H9 (cell line): ENCODE measurements at regions not wholly inside any gene's neighbourhood (a gene's known extent, or its start where the extent isn't known, plus 50 kb on each side); places are given as distances from the start of the nearest gene placed in this dataset.
A peak's percentile ranks its signal among the peaks of the same experiment; 100 is the strongest.

Source experiments
- DNase-seq: peaks from one replicate; pipeline ENCODE4 v3.0.0-alpha.2; 2017
- H2AFZ ChIP-seq: one replicate; pipeline ENCODE4 v1.6.1; 2013; ENCODE audit warnings: mild to moderate bottlenecking, low read length, control low read depth, moderate library complexity
- H2AK5ac ChIP-seq: 2 replicates; pipeline ENCODE4 v1.6.1; 2013; ENCODE audit warnings: low read length, control low read depth, mixed read lengths; ENCODE audit not compliant: insufficient read length
- H2BK120ac ChIP-seq: one replicate; pipeline ENCODE4 v1.6.1; 2013; ENCODE audit warnings: low read depth, mild to moderate bottlenecking, low read length, control low read depth, inconsistent platforms; ENCODE audit not compliant: poor library complexity, severe bottlenecking
- H2BK12ac ChIP-seq: 2 replicates; pipeline ENCODE4 v1.6.1; 2013; ENCODE audit warnings: low read length, control low read depth, mixed read lengths, low read depth; ENCODE audit not compliant: insufficient read length
- H2BK15ac ChIP-seq: 2 replicates; pipeline ENCODE4 v1.6.1; 2013; ENCODE audit warnings: low read depth, low read length, control low read depth
- H2BK20ac ChIP-seq: one replicate; pipeline ENCODE4 v1.6.1; 2013; ENCODE audit warnings: low read depth, mild to moderate bottlenecking, low read length, control low read depth, inconsistent platforms; ENCODE audit not compliant: poor library complexity, severe bottlenecking
- H2BK5ac ChIP-seq: 2 replicates; pipeline ENCODE4 v1.6.1; 2013; ENCODE audit warnings: low read length, control low read depth, mixed read lengths; ENCODE audit not compliant: insufficient read length
- H3K14ac ChIP-seq: 2 replicates; pipeline ENCODE4 v1.6.1; 2013; ENCODE audit warnings: low read length, control low read depth; ENCODE audit not compliant: insufficient read depth
- H3K18ac ChIP-seq: 2 replicates; pipeline ENCODE4 v1.6.1; 2013; ENCODE audit warnings: low read depth, mild to moderate bottlenecking, mixed read lengths, low read length, control low read depth; ENCODE audit not compliant: insufficient read length
- H3K23ac ChIP-seq: 2 replicates; pipeline ENCODE4 v1.6.1; 2013; ENCODE audit warnings: low read length, control low read depth, mixed read lengths, low read depth; ENCODE audit not compliant: insufficient read length
- H3K23me2 ChIP-seq: 2 replicates; pipeline ENCODE4 v1.6.1; 2013; ENCODE audit warnings: low read depth, mild to moderate bottlenecking, mixed read lengths, low read length, control low read depth; ENCODE audit not compliant: insufficient read length, poor library complexity, severe bottlenecking
- H3K27ac ChIP-seq: 2 replicates; pipeline ENCODE4 v1.5.1; 2013; ENCODE audit warnings: low read length, control low read depth, mixed read lengths, low read depth; ENCODE audit not compliant: insufficient read length
- H3K27me3 ChIP-seq: 2 replicates; pipeline ENCODE4 v1.6.1; 2013; ENCODE audit warnings: low read length, control low read depth, inconsistent platforms; ENCODE audit not compliant: insufficient read depth
- H3K4ac ChIP-seq: 2 replicates; pipeline ENCODE4 v1.6.1; 2013; ENCODE audit warnings: low read depth, mild to moderate bottlenecking, control low read depth, inconsistent platforms, low read length, moderate library complexity
- H3K4me1 ChIP-seq: 2 replicates; pipeline ENCODE4 v1.6.1; 2013; ENCODE audit warnings: low read length, control low read depth, inconsistent platforms; ENCODE audit not compliant: insufficient read depth
- H3K4me2 ChIP-seq: 2 replicates; pipeline ENCODE4 v1.6.1; 2013; ENCODE audit warnings: low read length, control low read depth, mixed read lengths; ENCODE audit not compliant: insufficient read length, insufficient read depth
- H3K56ac ChIP-seq: 2 replicates; pipeline ENCODE4 v1.6.1; 2013; ENCODE audit warnings: low read depth, mild to moderate bottlenecking, mixed read lengths, low read length, control low read depth; ENCODE audit not compliant: insufficient read length
- H3K79me1 ChIP-seq: 2 replicates; pipeline ENCODE4 v1.6.1; 2013; ENCODE audit warnings: low read depth, mild to moderate bottlenecking, moderate library complexity, low read length, control low read depth, inconsistent platforms; ENCODE audit not compliant: insufficient read depth, poor library complexity, severe bottlenecking
- H3K79me2 ChIP-seq: 2 replicates; pipeline ENCODE4 v1.6.1; 2013; ENCODE audit warnings: low read length, control low read depth, inconsistent platforms; ENCODE audit not compliant: insufficient read depth
- H3K9ac ChIP-seq: 2 replicates; pipeline ENCODE4 v1.6.1; 2013; ENCODE audit warnings: low read length, control low read depth, mixed read lengths; ENCODE audit not compliant: insufficient read length; ENCODE audit errors: extremely low read depth
- H3K9me3 ChIP-seq: one replicate; pipeline ENCODE4 v1.6.1; 2013; ENCODE audit warnings: low read depth, low read length, inconsistent platforms; ENCODE audit not compliant: control insufficient read depth
- H3T11ph ChIP-seq: one replicate; pipeline ENCODE4 v1.6.1; 2013; ENCODE audit warnings: mild to moderate bottlenecking, low read length, control low read depth, inconsistent platforms
- H4K20me1 ChIP-seq: one replicate; pipeline ENCODE4 v1.6.1; 2013; ENCODE audit not compliant: control insufficient read depth, insufficient read length, insufficient read depth
- H4K5ac ChIP-seq: 2 replicates; pipeline ENCODE4 v1.6.1; 2013; ENCODE audit warnings: low read depth, mild to moderate bottlenecking, mixed read lengths, low read length, control low read depth; ENCODE audit not compliant: insufficient read length
- H4K8ac ChIP-seq: replicated peaks from 2 replicates; pipeline ENCODE4 v1.6.1; 2013; ENCODE audit warnings: low read length, control low read depth, mixed read lengths, low read depth; ENCODE audit not compliant: insufficient read length
- H4K91ac ChIP-seq: 2 replicates; pipeline ENCODE4 v1.6.1; 2013; ENCODE audit warnings: low read depth, mild to moderate bottlenecking, moderate library complexity, mixed read lengths, low read length, control low read depth; ENCODE audit not compliant: insufficient read length
- H3K27ac Mint-ChIP-seq, 3 experiments: 2 replicates in 2 of 3; 3 replicates in 1 of 3; pipeline ENCODE4 v1.8.0; 2020 to 2021; ENCODE audit warnings: mixed read lengths in 3 of 3, mild to moderate bottlenecking in 1 of 3, moderate library complexity in 1 of 3
- H3K27me3 Mint-ChIP-seq: 2 replicates; pipeline ENCODE4 v1.8.0; 2021; ENCODE audit warnings: low read depth, mild to moderate bottlenecking, moderate library complexity, mixed read lengths
- H3K36me3 Mint-ChIP-seq, 3 experiments: 2 replicates in 2 of 3; 3 replicates in 1 of 3; pipeline ENCODE4 v1.8.0; 2020 to 2021; ENCODE audit warnings: low read depth in 3 of 3, mixed read lengths in 3 of 3; ENCODE audit not compliant: insufficient read depth in 1 of 3
- H3K4me1 Mint-ChIP-seq, 2 experiments: 2 replicates each; pipeline ENCODE4 v1.8.0; 2020; ENCODE audit warnings: mixed read lengths in 2 of 2
- H3K4me3 Mint-ChIP-seq, 2 experiments: 2 replicates in 1 of 2; 3 replicates in 1 of 2; pipeline ENCODE4 v1.8.0; 2020 to 2021; ENCODE audit warnings: mild to moderate bottlenecking in 2 of 2, mixed read lengths in 2 of 2, moderate library complexity in 1 of 2
- H3K9me3 Mint-ChIP-seq, 2 experiments: 2 replicates in 1 of 2; 3 replicates in 1 of 2; pipeline ENCODE4 v1.8.0; 2020; ENCODE audit warnings: mild to moderate bottlenecking in 2 of 2, mixed read lengths in 2 of 2, moderate library complexity in 1 of 2
- WGBS: extraction: QIAGEN DNeasy Blood & Tissue Kit; methylation state at CpG from one replicate; pipeline ENCODE4 v1.1.7; 2013; ENCODE audit warnings: missing lambda C conversion rate, low lambda C conversion rate, mixed read lengths; ENCODE audit not compliant: insufficient read length; ENCODE audit errors: extremely low coverage; 5-methylcytosine and 5-hydroxymethylcytosine counted together
- TF ChIP-seq, protein P1 (sequence below): fragments of 200-600 bp; sonication (generic); conservative IDR thresholded peaks from 3 replicates; pipeline ENCODE4 v1.8.0; 2021; ENCODE audit warnings: antibody characterized with exemption, mild to moderate bottlenecking

DNA sequence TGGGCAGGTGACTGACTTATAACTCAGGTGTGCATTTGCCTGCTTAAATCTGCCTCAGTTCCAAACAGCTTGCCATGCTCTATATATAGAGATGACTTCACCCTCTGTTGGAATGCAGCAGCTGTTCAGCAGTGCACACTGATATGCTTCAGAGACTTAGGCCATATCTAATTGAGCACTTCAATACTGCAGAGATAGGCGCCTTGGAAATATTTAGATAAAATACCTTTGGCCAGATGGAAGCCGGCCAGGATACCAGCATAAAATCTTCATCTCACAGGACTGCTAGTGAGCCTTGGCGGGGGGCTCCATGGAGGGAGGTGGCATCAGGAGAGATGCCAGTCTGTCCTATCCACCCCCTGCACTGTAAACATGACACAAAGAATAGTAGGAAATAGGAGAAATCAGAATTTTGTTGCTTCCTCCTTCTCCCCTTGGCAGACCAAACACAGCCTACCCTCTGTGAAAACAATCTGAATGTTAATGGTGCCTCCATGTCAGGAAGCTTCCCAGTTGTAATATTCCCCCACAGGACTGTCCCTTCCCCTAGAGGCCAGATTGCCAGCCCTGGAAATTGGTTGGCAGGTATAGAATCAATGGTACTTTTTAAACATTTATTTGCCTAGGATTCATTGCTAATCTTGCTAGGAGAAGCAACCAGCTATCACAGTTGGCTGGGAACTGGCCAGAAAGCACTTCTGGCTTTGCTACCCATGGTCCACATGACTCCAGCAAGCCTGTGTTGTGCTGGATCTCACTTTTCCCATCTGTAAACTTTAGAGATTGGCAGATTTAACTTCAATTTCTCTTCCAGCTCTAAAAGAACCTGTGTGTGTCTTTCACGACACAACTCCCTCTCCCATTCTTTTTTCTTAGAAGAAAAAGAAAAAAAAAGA, 215.5 kb upstream of the KCNMB2 start:
- Histone ChIP-seq H3K23me2 (no peaks in the 10 kb centered on the region), H3K4me1 (no peaks in the 10 kb centered on the region), H3K4me2 (no peak overlapping the region), H3K14ac (no peak overlapping the region), H3K4ac (no peak overlapping the region), H3K9me3 (no peaks in the 10 kb centered on the region), H2AK5ac (no peak overlapping the region), H4K8ac (no peak overlapping the region), H3T11ph (no peak overlapping the region), H2BK15ac (no peak overlapping the region), H3K56ac (no peak overlapping the region), H4K91ac (no peak overlapping the region), H2BK20ac (no peak overlapping the region), H3K79me2 (no peaks in the 10 kb centered on the region), H2BK120ac (no peak overlapping the region), H4K20me1 (no peaks in the 10 kb centered on the region), H3K23ac (no peak overlapping the region), H2AFZ (no peak overlapping the region), H3K27me3 (no peaks in the 10 kb centered on the region), H3K27ac (no peak overlapping the region), H2BK12ac (no peak overlapping the region), H3K18ac (no peak overlapping the region), H3K79me1 (no peaks in the 10 kb centered on the region), H3K9ac (no peak overlapping the region), H2BK5ac (no peak overlapping the region), H4K5ac (no peak overlapping the region)
- no peak overlapping the region; a peak in 1 of 5 replicates for H3K4me3 Mint-ChIP-seq
- no peaks in the 10 kb centered on the region for H3K36me3 Mint-ChIP-seq
- no peaks in the 10 kb centered on the region for H3K27me3 Mint-ChIP-seq
- WGBS: no CpG with 5 or more reads among the region's 4 CpGs
- no peak for DNase-seq
- H3K4me1 Mint-ChIP-seq: peaks cover 0 to 4% of the 10 kb centered on the region in 2 experiments; a peak in 3 of 4 replicates
- peak overlapping the region in 1 of 3 experiments; percentile 8; a peak in 1 of 7 replicates for H3K27ac Mint-ChIP-seq
- no peaks in the 10 kb centered on the region; a peak in 1 of 5 replicates for H3K9me3 Mint-ChIP-seq
- TF ChIP-seq, protein P1, sequence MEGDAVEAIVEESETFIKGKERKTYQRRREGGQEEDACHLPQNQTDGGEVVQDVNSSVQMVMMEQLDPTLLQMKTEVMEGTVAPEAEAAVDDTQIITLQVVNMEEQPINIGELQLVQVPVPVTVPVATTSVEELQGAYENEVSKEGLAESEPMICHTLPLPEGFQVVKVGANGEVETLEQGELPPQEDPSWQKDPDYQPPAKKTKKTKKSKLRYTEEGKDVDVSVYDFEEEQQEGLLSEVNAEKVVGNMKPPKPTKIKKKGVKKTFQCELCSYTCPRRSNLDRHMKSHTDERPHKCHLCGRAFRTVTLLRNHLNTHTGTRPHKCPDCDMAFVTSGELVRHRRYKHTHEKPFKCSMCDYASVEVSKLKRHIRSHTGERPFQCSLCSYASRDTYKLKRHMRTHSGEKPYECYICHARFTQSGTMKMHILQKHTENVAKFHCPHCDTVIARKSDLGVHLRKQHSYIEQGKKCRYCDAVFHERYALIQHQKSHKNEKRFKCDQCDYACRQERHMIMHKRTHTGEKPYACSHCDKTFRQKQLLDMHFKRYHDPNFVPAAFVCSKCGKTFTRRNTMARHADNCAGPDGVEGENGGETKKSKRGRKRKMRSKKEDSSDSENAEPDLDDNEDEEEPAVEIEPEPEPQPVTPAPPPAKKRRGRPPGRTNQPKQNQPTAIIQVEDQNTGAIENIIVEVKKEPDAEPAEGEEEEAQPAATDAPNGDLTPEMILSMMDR: no peak
